ENCODE measurements at regions not wholly inside any gene's neighbourhood (a gene's known extent, or its start where the extent isn't known, plus 50 kb on each side); places are given as distances from the start of the nearest gene placed in this dataset.

- Histone ChIP-seq H3K4me1 (ENCODE audit: control insufficient read depth, insufficient read depth, low read length) (peaks cover 11% of the 10 kb centered on the region), H3K27me3 (ENCODE audit: control insufficient read depth, insufficient read depth, low read length) (no peaks in the 10 kb centered on the region), H3K9ac (ENCODE audit: low read length) (no peak overlapping the region), H3K4me3 (ENCODE audit: low read length) (no peak overlapping the region), H3K36me3 (ENCODE audit: control insufficient read depth, insufficient read depth, low read length) (no peaks in the 10 kb centered on the region), H3K9me3 (ENCODE audit: control insufficient read depth, low read length) (no peaks in the 10 kb centered on the region)
These were observed 400.1 kb upstream of the NRP1 start for GRCh38 chr10:33734393-33735155.

GRCh38 chr10:33733058-33733457 is 398.6 kb upstream of the NRP1 start:
- H3K27me3 ChIP-seq (ENCODE audit: control insufficient read depth, insufficient read depth, low read length): no peaks in the 10 kb centered on the region
- no peak overlapping the region for H3K9ac ChIP-seq (ENCODE audit: low read length)
- no peaks in the 10 kb centered on the region for H3K9me3 ChIP-seq (ENCODE audit: control insufficient read depth, low read length)
- H3K36me3 ChIP-seq (ENCODE audit: control insufficient read depth, insufficient read depth, low read length): no peaks in the 10 kb centered on the region
- no peak overlapping the region for H3K4me3 ChIP-seq (ENCODE audit: low read length)
- H3K4me1 ChIP-seq (ENCODE audit: control insufficient read depth, insufficient read depth, low read length): peaks cover 11% of the 10 kb centered on the region

GRCh38 chr10:33732161-33732680 is 397.8 kb upstream of the NRP1 start:
- Histone ChIP-seq H3K9ac (ENCODE audit: low read length) (no peak overlapping the region), H3K36me3 (ENCODE audit: control insufficient read depth, insufficient read depth, low read length) (no peaks in the 10 kb centered on the region)

GRCh38 chr10:33731322-33731721 is 396.9 kb upstream of the NRP1 start:
- no peaks in the 10 kb centered on the region for H3K27me3 ChIP-seq (ENCODE audit: control insufficient read depth, insufficient read depth, low read length)
- H3K4me1 ChIP-seq (ENCODE audit: control insufficient read depth, insufficient read depth, low read length): peaks cover 11% of the 10 kb centered on the region
- H3K9ac ChIP-seq (ENCODE audit: low read length): no peak overlapping the region
- H3K9me3 ChIP-seq (ENCODE audit: control insufficient read depth, low read length): no peaks in the 10 kb centered on the region
- H3K36me3 ChIP-seq (ENCODE audit: control insufficient read depth, insufficient read depth, low read length): no peaks in the 10 kb centered on the region
- H3K4me3 ChIP-seq (ENCODE audit: low read length): no peak overlapping the region

More at GRCh38 chr10:33732161-33732680, 397.8 kb upstream of the NRP1 start:
- H3K4me1 ChIP-seq (ENCODE audit: control insufficient read depth, insufficient read depth, low read length): peaks cover 11% of the 10 kb centered on the region
- H3K9me3 ChIP-seq (ENCODE audit: control insufficient read depth, low read length): no peaks in the 10 kb centered on the region
- H3K27me3 ChIP-seq (ENCODE audit: control insufficient read depth, insufficient read depth, low read length): no peaks in the 10 kb centered on the region
- no peak overlapping the region for H3K4me3 ChIP-seq (ENCODE audit: low read length)

- Histone ChIP-seq H3K4me1 (ENCODE audit: control insufficient read depth, insufficient read depth, low read length) (no peaks in the 10 kb centered on the region), H3K9ac (ENCODE audit: low read length) (no peak overlapping the region), H3K4me3 (ENCODE audit: low read length) (no peak overlapping the region), H3K36me3 (ENCODE audit: control insufficient read depth, insufficient read depth, low read length) (no peaks in the 10 kb centered on the region), H3K27me3 (ENCODE audit: control insufficient read depth, insufficient read depth, low read length) (no peaks in the 10 kb centered on the region), H3K9me3 (ENCODE audit: control insufficient read depth, low read length) (no peaks in the 10 kb centered on the region)
These were observed 391.0 kb upstream of the NRP1 start for GRCh38 chr10:33725430-33725829.

- no peak overlapping the region for H3K4me3 ChIP-seq (ENCODE audit: low read length)
- no peaks in the 10 kb centered on the region for H3K4me1 ChIP-seq (ENCODE audit: control insufficient read depth, insufficient read depth, low read length)
- no peaks in the 10 kb centered on the region for H3K9me3 ChIP-seq (ENCODE audit: control insufficient read depth, low read length)
- H3K36me3 ChIP-seq (ENCODE audit: control insufficient read depth, insufficient read depth, low read length): no peaks in the 10 kb centered on the region
- peaks cover 4% of the 10 kb centered on the region for H3K27me3 ChIP-seq (ENCODE audit: control insufficient read depth, insufficient read depth, low read length)
- no peak overlapping the region for H3K9ac ChIP-seq (ENCODE audit: low read length)
These were observed 388.7 kb upstream of the NRP1 start for GRCh38 chr10:33723181-33723580.

- H3K4me3 ChIP-seq (ENCODE audit: low read length): no peak overlapping the region
- H3K9ac ChIP-seq (ENCODE audit: low read length): no peak overlapping the region
- H3K9me3 ChIP-seq (ENCODE audit: control insufficient read depth, low read length): no peaks in the 10 kb centered on the region
- H3K36me3 ChIP-seq (ENCODE audit: control insufficient read depth, insufficient read depth, low read length): no peaks in the 10 kb centered on the region
- H3K27me3 ChIP-seq (ENCODE audit: control insufficient read depth, insufficient read depth, low read length): peaks cover 4% of the 10 kb centered on the region
- no peaks in the 10 kb centered on the region for H3K4me1 ChIP-seq (ENCODE audit: control insufficient read depth, insufficient read depth, low read length)
These were observed 387.6 kb upstream of the NRP1 start for GRCh38 chr10:33722067-33722466.

- Histone ChIP-seq H3K27me3 (ENCODE audit: control insufficient read depth, insufficient read depth, low read length) (peaks cover 4% of the 10 kb centered on the region), H3K36me3 (ENCODE audit: control insufficient read depth, insufficient read depth, low read length) (no peaks in the 10 kb centered on the region), H3K9me3 (ENCODE audit: control insufficient read depth, low read length) (no peaks in the 10 kb centered on the region), H3K4me3 (ENCODE audit: low read length) (no peak overlapping the region), H3K4me1 (ENCODE audit: control insufficient read depth, insufficient read depth, low read length) (no peaks in the 10 kb centered on the region), H3K9ac (ENCODE audit: low read length) (no peak overlapping the region)
These were observed 387.0 kb upstream of the NRP1 start for GRCh38 chr10:33721509-33721908.

- Histone ChIP-seq H3K4me1 (ENCODE audit: control insufficient read depth, insufficient read depth, low read length) (no peaks in the 10 kb centered on the region), H3K9me3 (ENCODE audit: control insufficient read depth, low read length) (no peaks in the 10 kb centered on the region), H3K4me3 (ENCODE audit: low read length) (no peak overlapping the region), H3K9ac (ENCODE audit: low read length) (no peak overlapping the region), H3K27me3 (ENCODE audit: control insufficient read depth, insufficient read depth, low read length) (peaks cover 4% of the 10 kb centered on the region), H3K36me3 (ENCODE audit: control insufficient read depth, insufficient read depth, low read length) (no peaks in the 10 kb centered on the region)
These were observed 385.7 kb upstream of the NRP1 start for GRCh38 chr10:33720161-33720560.

- Histone ChIP-seq H3K4me3 (ENCODE audit: low read length) (no peak overlapping the region), H3K9ac (ENCODE audit: low read length) (no peak overlapping the region), H3K9me3 (ENCODE audit: control insufficient read depth, low read length) (no peaks in the 10 kb centered on the region)
These were observed 384.7 kb upstream of the NRP1 start for GRCh38 chr10:33719005-33719703.

GRCh38 chr10:33716501-33717267 is 382.2 kb upstream of the NRP1 start:
- H3K4me3 ChIP-seq (ENCODE audit: low read length): no peak overlapping the region
- H3K9me3 ChIP-seq (ENCODE audit: control insufficient read depth, low read length): no peaks in the 10 kb centered on the region
- H3K27me3 ChIP-seq (ENCODE audit: control insufficient read depth, insufficient read depth, low read length): peaks cover 4% of the 10 kb centered on the region
- no peaks in the 10 kb centered on the region for H3K4me1 ChIP-seq (ENCODE audit: control insufficient read depth, insufficient read depth, low read length)
- no peaks in the 10 kb centered on the region for H3K36me3 ChIP-seq (ENCODE audit: control insufficient read depth, insufficient read depth, low read length)
- no peak overlapping the region for H3K9ac ChIP-seq (ENCODE audit: low read length)

More at GRCh38 chr10:33719005-33719703, 384.7 kb upstream of the NRP1 start:
- peaks cover 4% of the 10 kb centered on the region for H3K27me3 ChIP-seq (ENCODE audit: control insufficient read depth, insufficient read depth, low read length)
- no peaks in the 10 kb centered on the region for H3K36me3 ChIP-seq (ENCODE audit: control insufficient read depth, insufficient read depth, low read length)
- H3K4me1 ChIP-seq (ENCODE audit: control insufficient read depth, insufficient read depth, low read length): no peaks in the 10 kb centered on the region

Data from mucosa of stomach (tissue), 1 donor.